H1 (cell line): ENCODE measurements at regions not wholly inside any gene's neighbourhood (a gene's known extent, or its start where the extent isn't known, plus 50 kb on each side); places are given as distances from the start of the nearest gene placed in this dataset.

Source experiments
- CTCF ChIA-PET: fragments of 300-600 bp; sonication (Branson Sonifier 250); formaldehyde crosslinking; loops from one replicate; lab custom pipeline; 2021; ENCODE audit not compliant: partially characterized antibody; lab: Charles Lee
- POLR2A ChIA-PET: fragments of 300-600 bp; sonication (Branson Sonifier 250); formaldehyde crosslinking; loops from one replicate; lab custom pipeline; 2021; ENCODE audit warnings: inconsistent platforms; ENCODE audit not compliant: partially characterized antibody; lab: Charles Lee
- DNase-seq, 2 experiments: peaks; one replicate each; pipeline versions ENCODE4 v3.0.0 to v3.0.0-alpha.2; 2010 to 2022; ENCODE audit warnings: low spot score in 2 of 2, low read depth in 1 of 2, mixed read lengths in 1 of 2
- FAIRE-seq: peaks from 2 replicates; lab custom pipeline; 2011; peaks lifted over from hg19 to GRCh38; lab: Jason Lieb, UNC
- H2AFZ ChIP-seq: 2 replicates; pipeline ENCODE4 v1.8.1; 2012; ENCODE audit warnings: low read length, inconsistent platforms
- H2AK5ac ChIP-seq: 2 replicates; pipeline ENCODE4 v1.6.1; 2013; ENCODE audit warnings: low read depth, low read length
- H2BK120ac ChIP-seq: replicated peaks from 2 replicates; pipeline ENCODE3; 2013; ENCODE audit warnings: low read depth, low read length, inconsistent platforms
- H2BK12ac ChIP-seq: 2 replicates; pipeline ENCODE4 v1.6.1; 2013; ENCODE audit warnings: low read depth, low read length
- H2BK15ac ChIP-seq: 2 replicates; pipeline ENCODE4 v1.6.1; 2013; ENCODE audit warnings: low read length
- H2BK20ac ChIP-seq: 2 replicates; pipeline ENCODE4 v1.6.1; 2013; ENCODE audit warnings: low read length
- H2BK5ac ChIP-seq: 2 replicates; pipeline ENCODE4 v1.6.1; 2013; ENCODE audit warnings: low read depth, low read length
- H3K14ac ChIP-seq: 2 replicates; pipeline ENCODE4 v1.6.1; 2013; ENCODE audit warnings: inconsistent platforms; ENCODE audit not compliant: insufficient read length
- H3K18ac ChIP-seq: 2 replicates; pipeline ENCODE4 v1.6.1; 2013; ENCODE audit warnings: low read length; ENCODE audit errors: extremely low read depth
- H3K23ac ChIP-seq: 2 replicates; pipeline ENCODE4 v1.6.1; 2013; ENCODE audit warnings: inconsistent platforms; ENCODE audit not compliant: insufficient read length
- H3K23me2 ChIP-seq: 2 replicates; pipeline ENCODE4 v1.6.1; 2013; ENCODE audit warnings: low read depth, low read length
- H3K27ac ChIP-seq: 2 replicates; pipeline ENCODE4 v1.6.1; 2011; ENCODE audit warnings: low read depth, low read length, inconsistent platforms
- H3K27me3 ChIP-seq, 4 experiments: replicated peaks in 1 of 4; 1 replicate in 1 of 4; 2 replicates in 3 of 4; pipeline versions ENCODE4 v1.6.1 to v1.8.1; 2011 to 2013; ENCODE audit warnings: low read length in 3 of 4, mild to moderate bottlenecking in 3 of 4, inconsistent platforms in 2 of 4, mixed read lengths in 2 of 4, moderate library complexity in 1 of 4; ENCODE audit not compliant: control insufficient read depth in 3 of 4, insufficient read depth in 3 of 4; ENCODE audit errors: extremely low read depth in 1 of 4
- H3K36me3 ChIP-seq, 4 experiments: 2 replicates each; pipeline versions ENCODE4 v1.6.1 to v1.8.1; 2011 to 2013; ENCODE audit warnings: mild to moderate bottlenecking in 4 of 4, low read length in 3 of 4, moderate library complexity in 2 of 4, control low read depth in 1 of 4, inconsistent platforms in 1 of 4; ENCODE audit not compliant: insufficient read depth in 4 of 4, control insufficient read depth in 2 of 4
- H3K4ac ChIP-seq: replicated peaks from 2 replicates; pipeline ENCODE3; 2013; ENCODE audit warnings: low read length, low read depth, mixed read lengths, inconsistent platforms; ENCODE audit not compliant: insufficient read length
- H3K4me1 ChIP-seq, 4 experiments: replicated peaks in 1 of 4; 1 replicate in 1 of 4; 2 replicates in 3 of 4; pipeline versions ENCODE4 v1.6.1 to v1.8.1; 2011 to 2013; ENCODE audit warnings: low read length in 3 of 4, inconsistent platforms in 2 of 4, mixed read lengths in 1 of 4; ENCODE audit not compliant: insufficient read depth in 4 of 4, control insufficient read depth in 3 of 4
- H3K4me2 ChIP-seq, 2 experiments: 2 replicates each; pipeline versions ENCODE4 v1.6.1 to v1.8.1; 2011 to 2013; ENCODE audit warnings: low read depth in 2 of 2, low read length in 2 of 2, control low read depth in 1 of 2, inconsistent platforms in 1 of 2, mild to moderate bottlenecking in 1 of 2; ENCODE audit not compliant: insufficient read depth in 1 of 2
- H3K4me3 ChIP-seq, 4 experiments: fragments of 200-600, 300-600 bp in 1 of 4; sonication (generic), shearing (Covaris generic), sonication (Bioruptor Twin) in 1 of 4; 2 replicates each; pipeline versions ENCODE4 v1.5.1 to v1.8.1; 2011 to 2016; ENCODE audit warnings: low read length in 4 of 4, low read depth in 3 of 4, control low read depth in 2 of 4, inconsistent platforms in 2 of 4, mild to moderate bottlenecking in 2 of 4, mixed read lengths in 1 of 4, moderate library complexity in 1 of 4; ENCODE audit not compliant: insufficient read depth in 2 of 4; ENCODE audit errors: extremely low read depth in 1 of 4
- H3K56ac ChIP-seq: replicated peaks from 2 replicates; pipeline ENCODE3; 2013; ENCODE audit warnings: low read depth, mild to moderate bottlenecking, mixed read lengths, low read length, inconsistent platforms; ENCODE audit not compliant: insufficient read length
- H3K79me1 ChIP-seq: 2 replicates; pipeline ENCODE4 v1.6.1; 2013; ENCODE audit warnings: low read depth, low read length, control low read depth
- H3K79me2 ChIP-seq, 2 experiments: 2 replicates each; pipeline versions ENCODE4 v1.6.1 to v1.8.1; 2012 to 2013; ENCODE audit warnings: low read length in 2 of 2, mild to moderate bottlenecking in 2 of 2, inconsistent platforms in 1 of 2; ENCODE audit not compliant: insufficient read depth in 2 of 2, control insufficient read depth in 1 of 2
- H3K9ac ChIP-seq, 4 experiments: replicated peaks in 1 of 4; 1 replicate in 1 of 4; 2 replicates in 3 of 4; pipeline versions ENCODE4 v1.6.1 to v1.8.1; 2011 to 2013; ENCODE audit warnings: low read depth in 3 of 4, low read length in 3 of 4, control low read depth in 2 of 4, mild to moderate bottlenecking in 2 of 4, moderate library complexity in 2 of 4, inconsistent platforms in 1 of 4; ENCODE audit errors: extremely low read depth in 1 of 4
- H3K9me3 ChIP-seq, 2 experiments: 2 replicates each; pipeline versions ENCODE4 v1.6.1 to v1.8.1; 2012 to 2013; ENCODE audit warnings: mild to moderate bottlenecking in 2 of 2, moderate library complexity in 2 of 2, control low read depth in 1 of 2, inconsistent platforms in 1 of 2, low read depth in 1 of 2, low read length in 1 of 2, mixed read lengths in 1 of 2; ENCODE audit not compliant: insufficient read depth in 2 of 2
- H4K20me1 ChIP-seq, 2 experiments: replicated peaks in 1 of 2; 2 replicates each; pipeline versions ENCODE3 to v1.8.1; 2011 to 2013; ENCODE audit warnings: inconsistent platforms in 2 of 2, low read length in 2 of 2, mild to moderate bottlenecking in 1 of 2; ENCODE audit not compliant: insufficient read depth in 2 of 2, control insufficient read depth in 1 of 2
- H4K5ac ChIP-seq: 2 replicates; pipeline ENCODE4 v1.6.1; 2013; ENCODE audit warnings: low read length, low read depth, mixed read lengths, inconsistent platforms; ENCODE audit not compliant: insufficient read length
- H4K8ac ChIP-seq: 2 replicates; pipeline ENCODE4 v1.8.0; 2013; ENCODE audit warnings: mild to moderate bottlenecking, moderate library complexity, low read length, inconsistent platforms; ENCODE audit not compliant: insufficient read depth; ENCODE audit errors: extremely low read depth
- H4K91ac ChIP-seq: replicated peaks from 2 replicates; pipeline ENCODE3; 2013; ENCODE audit warnings: low read length, mixed read lengths, inconsistent platforms; ENCODE audit not compliant: insufficient read length
- ASH2L ChIP-seq: fragments of 200-600, 300-600 bp; sonication (generic); IDR thresholded peaks from one replicate; pipeline ENCODE4 v1.7.1; 2017; ENCODE audit warnings: low read length
- KDM1A ChIP-seq: fragments of 200-600, 300-600 bp; sonication (generic); IDR thresholded peaks from 2 replicates; pipeline ENCODE4 v1.7.1; 2016; ENCODE audit warnings: mild to moderate bottlenecking, low read length, borderline replicate concordance
- RFX5 ChIP-seq: IDR thresholded peaks from 2 replicates; pipeline ENCODE4 v1.6.1; 2011; ENCODE audit warnings: low read depth, low read length, improper control_type of control experiment, borderline replicate concordance
- WGBS, 2 experiments: shearing (Covaris generic) in 1 of 2; methylation state at CpG; one replicate each; pipeline versions ENCODE4 v1.1.6 to v1.1.7; 2013 to 2015; ENCODE audit warnings: low lambda C conversion rate in 2 of 2, mixed read lengths in 2 of 2, inconsistent platforms in 1 of 2, low coverage in 1 of 2, missing lambda C conversion rate in 1 of 2; ENCODE audit not compliant: insufficient replicate concordance in 2 of 2, insufficient coverage in 1 of 2, insufficient read length in 1 of 2; ENCODE audit errors: extremely low coverage in 1 of 2, missing lambda C conversion rate in 1 of 2; 5-methylcytosine and 5-hydroxymethylcytosine counted together
- TF ChIP-seq, protein P1 (sequence below), 3 experiments: IDR thresholded peaks; 1 replicate in 2 of 3; 2 replicates in 1 of 3; pipeline versions ENCODE4 v1.5.1 to v1.6.1; 2011; ENCODE audit warnings: low read length in 3 of 3, mild to moderate bottlenecking in 3 of 3, inconsistent platforms in 2 of 3, low read depth in 1 of 3, moderate library complexity in 1 of 3; ENCODE audit not compliant: insufficient read depth in 1 of 3; ENCODE audit errors: control extremely low read depth in 1 of 3

DNA sequence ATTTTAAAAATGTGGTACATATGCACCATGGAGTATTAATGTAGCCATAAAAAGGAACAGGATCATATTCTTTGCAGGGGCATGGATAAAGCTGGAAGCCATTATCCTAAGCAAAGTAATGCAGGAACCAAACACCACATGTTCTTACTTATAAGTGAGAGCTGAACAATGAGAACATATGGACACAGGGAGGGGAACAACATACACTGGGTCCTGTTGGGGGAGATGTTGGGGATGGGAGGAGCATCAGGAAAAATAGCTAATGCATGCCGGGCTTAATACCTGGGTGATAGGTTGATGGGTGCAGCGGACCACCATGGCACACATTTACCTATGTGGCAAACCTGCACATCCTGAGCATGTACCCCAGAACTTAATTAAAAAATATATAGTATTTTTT is 352.5 kb upstream of the KAZN start:
- H2AFZ ChIP-seq = no peak overlapping the region
- no peak overlapping the region for H3K18ac ChIP-seq
- no peak overlapping the region for H2BK5ac ChIP-seq
- no peak for FAIRE-seq
- no peak overlapping the region for H3K4me2 ChIP-seq
- H3K79me2 ChIP-seq = no peaks in the 10 kb centered on the region
- peaks cover 3% of the 10 kb centered on the region; the same call in 1 of the 2 replicates for H3K23me2 ChIP-seq
- no peaks in the 10 kb centered on the region for H4K20me1 ChIP-seq
- no peak overlapping the region for H2BK120ac ChIP-seq
- H3K9ac ChIP-seq = no peak overlapping the region
- no peak overlapping the region for H3K14ac ChIP-seq
- no peak overlapping the region for H3K56ac ChIP-seq
- no peak overlapping the region for H3K4me3 ChIP-seq
- no peak for TF ChIP-seq ASH2L
- TF ChIP-seq RFX5 = no peak
- TF ChIP-seq, protein P1, sequence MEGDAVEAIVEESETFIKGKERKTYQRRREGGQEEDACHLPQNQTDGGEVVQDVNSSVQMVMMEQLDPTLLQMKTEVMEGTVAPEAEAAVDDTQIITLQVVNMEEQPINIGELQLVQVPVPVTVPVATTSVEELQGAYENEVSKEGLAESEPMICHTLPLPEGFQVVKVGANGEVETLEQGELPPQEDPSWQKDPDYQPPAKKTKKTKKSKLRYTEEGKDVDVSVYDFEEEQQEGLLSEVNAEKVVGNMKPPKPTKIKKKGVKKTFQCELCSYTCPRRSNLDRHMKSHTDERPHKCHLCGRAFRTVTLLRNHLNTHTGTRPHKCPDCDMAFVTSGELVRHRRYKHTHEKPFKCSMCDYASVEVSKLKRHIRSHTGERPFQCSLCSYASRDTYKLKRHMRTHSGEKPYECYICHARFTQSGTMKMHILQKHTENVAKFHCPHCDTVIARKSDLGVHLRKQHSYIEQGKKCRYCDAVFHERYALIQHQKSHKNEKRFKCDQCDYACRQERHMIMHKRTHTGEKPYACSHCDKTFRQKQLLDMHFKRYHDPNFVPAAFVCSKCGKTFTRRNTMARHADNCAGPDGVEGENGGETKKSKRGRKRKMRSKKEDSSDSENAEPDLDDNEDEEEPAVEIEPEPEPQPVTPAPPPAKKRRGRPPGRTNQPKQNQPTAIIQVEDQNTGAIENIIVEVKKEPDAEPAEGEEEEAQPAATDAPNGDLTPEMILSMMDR (IDR thresholded peaks at IDR 0.05; ENCODE audit: control extremely low read depth in 1 of 3, insufficient read depth in 1 of 3, low read depth in 1 of 3, low read length in 3 of 3) = no peak
- no peak for TF ChIP-seq KDM1A
- no peak overlapping the region for H4K8ac ChIP-seq
- H4K91ac ChIP-seq = no peak overlapping the region
- H2AK5ac ChIP-seq = no peak overlapping the region
- no peak overlapping the region for H3K23ac ChIP-seq
- ChIA-PET CTCF (interaction anchor here (1.0 to 2.4 kb wide), 3 partner anchors 17 to 132 kb away, joined by 3 to 11 read pairs (median 3); no protein-coding TSS in a partner anchor), POLR2A (no interaction called here)
- peaks cover 0 to 3% (median 0%) of the 10 kb centered on the region in 4 experiments; a peak in 1 of 7 replicates for H3K4me1 ChIP-seq
- no peak overlapping the region for H3K4ac ChIP-seq
- H2BK15ac ChIP-seq = no peak overlapping the region
- no peak for DNase-seq
- H3K79me1 ChIP-seq = no peaks in the 10 kb centered on the region
- H3K9me3 ChIP-seq = no peaks in the 10 kb centered on the region; a peak in 1 of 4 replicates
- no peak overlapping the region for H2BK20ac ChIP-seq
- no peaks in the 10 kb centered on the region for H3K27me3 ChIP-seq
- 97% methylated on average over 2 of the region's 2 CpGs; no CpG with 5 or more reads in 1 of the 2 experiments for WGBS, 2 experiments
- no peak overlapping the region for H3K27ac ChIP-seq
- H4K5ac ChIP-seq = no peak overlapping the region
- no peaks in the 10 kb centered on the region for H3K36me3 ChIP-seq
- H2BK12ac ChIP-seq = no peak overlapping the region
